ENCODE measurements at regions not wholly inside any gene's neighbourhood (a gene's known extent, or its start where the extent isn't known, plus 50 kb on each side); places are given as distances from the start of the nearest gene placed in this dataset.
A peak's percentile ranks its signal among the peaks of the same experiment; 100 is the strongest.

GRCh38 chr5:158126442-158127405 lies 267.8 kb upstream of the CLINT1 start:
- peak in 1 of 3 donors; percentile 38 for DNase-seq

DNA sequence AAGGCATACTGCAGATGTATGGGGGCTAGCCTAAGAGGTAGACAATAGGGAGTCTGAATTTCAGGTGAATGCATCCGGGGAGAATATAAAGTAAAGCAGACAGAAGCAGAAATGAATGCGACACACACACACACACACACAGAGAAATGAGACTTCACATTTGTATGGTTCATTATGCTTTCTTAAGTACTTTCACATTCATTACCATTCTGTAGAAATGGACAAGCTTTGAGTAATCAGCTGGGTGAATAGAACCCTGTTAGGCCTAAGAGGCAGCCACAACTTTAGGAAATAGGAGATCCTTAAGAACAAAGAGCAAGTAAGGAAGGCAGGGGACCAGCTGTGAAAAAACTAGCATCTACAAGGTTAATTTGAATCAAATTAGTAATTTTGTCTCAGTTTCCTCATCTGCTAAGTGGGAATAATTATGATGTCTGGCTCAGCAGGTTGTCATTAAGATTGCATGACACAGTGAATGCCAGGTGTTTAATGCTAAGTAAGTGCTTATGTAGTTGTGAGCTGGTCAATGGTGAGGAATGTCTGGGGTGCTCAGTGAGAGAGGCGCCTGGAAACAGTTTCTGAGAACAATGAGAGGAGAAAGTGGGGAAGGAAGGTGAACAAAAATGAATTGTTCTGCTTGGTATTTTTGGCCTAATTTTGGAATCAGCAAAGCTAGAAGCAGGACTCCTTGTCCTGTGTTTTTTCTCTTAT lies 265.8 kb upstream of the CLINT1 start:
- no peak for DNase-seq

- DNase-seq = no peak
These were observed 264.6 kb upstream of the CLINT1 start for GRCh38 chr5:158123595-158123994.

- DNase-seq = no peak
These were observed 262.7 kb upstream of the CLINT1 start for GRCh38 chr5:158121678-158122077.

DNA sequence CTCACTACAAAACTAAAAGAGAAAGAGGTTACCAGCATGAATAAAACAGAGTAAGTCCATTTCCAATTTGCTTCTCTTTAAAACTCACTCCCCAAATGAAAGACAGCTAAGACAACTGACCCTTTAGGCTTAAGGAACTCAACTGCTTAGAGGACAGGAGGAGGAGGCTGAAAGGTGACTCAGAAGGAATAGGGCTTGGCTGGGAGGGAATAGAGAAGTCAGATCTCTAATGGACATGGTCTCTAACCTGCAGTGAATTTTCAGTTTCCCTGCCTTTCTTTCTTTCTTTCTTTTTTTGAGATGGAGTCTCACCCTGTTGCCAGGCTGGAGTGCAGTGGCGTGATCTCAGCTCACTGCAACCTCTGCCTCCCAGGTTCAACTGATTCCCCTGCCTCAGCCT lies 261.8 kb upstream of the CLINT1 start:
- no peak for DNase-seq

GRCh38 chr5:158119961-158120723 lies 261.2 kb upstream of the CLINT1 start:
- DNase-seq = peak; percentile 17 to 87 (median 54)

DNA sequence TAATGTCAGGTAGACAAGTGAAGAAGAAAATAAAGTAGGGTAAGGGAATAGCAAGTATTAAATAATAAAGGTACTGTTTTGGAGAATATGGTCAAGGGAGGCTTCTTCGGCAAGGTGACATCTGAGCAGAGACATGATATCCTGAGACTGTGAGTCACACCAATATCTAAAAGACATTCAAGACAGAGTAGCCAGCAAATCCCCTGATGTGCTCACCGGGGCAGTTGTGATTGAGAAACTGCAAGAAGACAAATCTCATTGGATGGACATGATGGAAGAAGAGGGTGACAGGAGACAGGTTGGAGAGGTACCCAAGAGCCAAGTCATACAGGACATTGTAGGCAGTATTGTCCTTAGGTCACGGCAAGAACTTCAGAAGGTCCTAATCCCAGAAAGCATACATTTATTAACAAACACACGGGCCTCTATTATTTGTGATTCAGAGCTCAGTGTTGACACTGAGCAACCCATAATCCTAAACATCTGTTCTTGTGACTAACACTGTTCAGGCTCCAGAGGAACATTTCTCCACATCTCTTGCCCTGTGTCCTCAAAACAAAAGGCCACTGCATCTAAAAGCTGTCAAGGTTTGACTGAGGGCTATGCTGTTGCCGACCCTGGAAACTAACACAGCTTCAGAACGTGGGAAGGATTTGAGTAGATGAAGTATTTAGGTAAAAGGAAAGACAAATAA lies 258.7 kb upstream of the CLINT1 start:
- DNase-seq = no peak

DNA sequence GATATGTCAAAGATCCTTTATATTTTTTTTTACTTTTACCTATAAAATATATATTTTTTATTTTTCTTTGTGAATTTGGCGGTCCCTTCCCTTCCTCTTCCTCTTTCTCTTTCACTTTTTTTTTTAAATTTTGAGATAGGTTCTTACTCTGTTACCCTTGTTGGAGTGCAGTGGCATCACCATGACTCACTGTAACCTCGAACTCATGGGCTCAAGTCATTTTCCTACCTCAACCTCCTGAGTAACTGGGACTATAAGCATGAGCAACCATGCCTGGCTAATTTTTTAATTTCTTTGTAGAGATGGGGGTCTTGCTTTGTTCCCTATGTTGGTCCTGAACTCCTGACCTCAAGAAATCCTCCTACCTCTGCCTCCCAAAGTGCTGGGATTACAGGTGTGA lies 258.0 kb upstream of the CLINT1 start:
- DNase-seq = no peak

DNA sequence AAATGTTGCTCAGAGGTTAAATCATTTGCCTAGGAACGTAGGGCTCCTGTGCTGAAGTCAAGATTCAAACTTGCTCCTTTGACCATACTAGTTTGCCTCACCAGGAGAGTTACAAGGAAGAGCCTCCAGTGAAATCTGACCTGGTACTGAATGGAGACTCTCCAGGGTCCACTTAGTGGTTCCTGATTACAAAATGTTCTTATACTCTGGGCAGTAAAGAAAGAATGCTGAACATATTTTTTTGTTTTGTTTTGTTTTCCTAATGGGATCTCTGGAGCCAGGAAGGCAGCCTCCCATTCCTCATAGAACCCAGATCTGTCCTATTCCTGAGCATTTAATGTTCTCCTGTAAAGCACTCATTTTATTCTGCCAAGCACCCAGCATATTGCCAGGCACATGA lies 256.5 kb upstream of the CLINT1 start:
- DNase-seq = no peak

GRCh38 chr5:158108177-158108576 lies 249.2 kb upstream of the CLINT1 start:
- DNase-seq = no peak

DNA sequence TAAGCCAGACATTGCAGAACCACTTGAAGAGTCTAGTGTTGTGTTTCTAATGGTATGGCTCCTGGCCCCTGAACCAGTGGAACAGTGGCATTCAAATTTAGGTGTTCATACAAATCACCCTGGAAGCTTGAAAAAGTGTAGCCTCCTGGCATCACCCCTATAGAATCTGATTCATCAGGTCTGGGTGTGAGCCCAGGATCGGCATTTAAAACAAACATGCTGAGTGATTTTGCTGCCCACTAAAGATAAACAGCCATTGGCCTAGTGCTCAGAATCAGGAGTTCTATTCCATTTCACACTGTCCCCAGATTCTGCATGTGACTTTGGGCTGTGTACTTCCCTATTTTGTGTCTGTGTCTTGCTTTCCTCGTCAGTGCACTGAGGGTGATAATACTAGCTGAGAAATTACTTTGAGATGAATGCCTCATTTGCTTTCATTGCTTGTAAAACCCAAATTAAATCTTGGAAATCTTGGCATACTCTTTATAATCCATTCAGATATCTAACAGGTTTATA lies 241.5 kb upstream of the CLINT1 start:
- DNase-seq = no peak

DNA sequence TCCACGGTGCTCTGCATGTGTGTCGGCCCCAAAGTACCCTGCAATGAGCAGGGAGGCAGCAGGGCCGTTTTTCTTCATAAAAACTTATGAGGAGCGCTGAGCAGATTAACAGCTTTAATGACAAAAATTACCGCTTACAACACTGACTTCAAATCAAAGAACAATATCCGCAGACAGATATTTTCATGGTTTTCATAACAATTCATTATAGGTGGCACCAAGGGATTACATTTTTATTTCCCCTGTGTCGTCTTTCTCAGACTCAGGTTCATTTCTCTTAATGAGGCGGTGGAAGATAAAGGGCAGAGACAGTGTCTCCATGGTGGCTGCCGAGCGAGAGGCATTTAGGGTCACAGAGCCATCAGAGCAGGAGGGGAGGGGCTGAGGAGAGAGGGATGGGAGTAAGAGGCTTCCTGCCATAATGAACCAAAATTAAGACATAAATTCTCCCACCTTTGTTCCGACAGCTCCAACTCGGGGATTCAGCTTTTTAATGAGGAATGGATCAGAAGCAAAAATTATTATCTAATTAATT lies 240.7 kb upstream of the CLINT1 start:
- no peak for DNase-seq

GRCh38 chr5:158096835-158097234 lies 237.9 kb upstream of the CLINT1 start:
- no peak for DNase-seq

- DNase-seq = no peak
These were observed 227.9 kb upstream of the CLINT1 start for GRCh38 chr5:158086856-158087255.

GRCh38 chr5:158084292-158084691 lies 225.3 kb upstream of the CLINT1 start:
- DNase-seq = peak; percentile 46 to 72 (median 52)

GRCh38 chr5:158082696-158083287 lies 223.8 kb upstream of the CLINT1 start:
- no peak for DNase-seq

GRCh38 chr5:158080112-158080511 lies 221.2 kb upstream of the CLINT1 start:
- DNase-seq = no peak

- DNase-seq = no peak
These were observed 220.2 kb upstream of the CLINT1 start for GRCh38 chr5:158079097-158079496.

GRCh38 chr5:158074992-158075769 lies 216.2 kb upstream of the CLINT1 start:
- peak; percentile 91 to 96 (median 94) for DNase-seq

- DNase-seq = no peak
These were observed 215.6 kb upstream of the CLINT1 start for GRCh38 chr5:158074597-158074991.
